ENCODE measurements at regions not wholly inside any gene's neighbourhood (a gene's known extent, or its start where the extent isn't known, plus 50 kb on each side); places are given as distances from the start of the nearest gene placed in this dataset.

DNA sequence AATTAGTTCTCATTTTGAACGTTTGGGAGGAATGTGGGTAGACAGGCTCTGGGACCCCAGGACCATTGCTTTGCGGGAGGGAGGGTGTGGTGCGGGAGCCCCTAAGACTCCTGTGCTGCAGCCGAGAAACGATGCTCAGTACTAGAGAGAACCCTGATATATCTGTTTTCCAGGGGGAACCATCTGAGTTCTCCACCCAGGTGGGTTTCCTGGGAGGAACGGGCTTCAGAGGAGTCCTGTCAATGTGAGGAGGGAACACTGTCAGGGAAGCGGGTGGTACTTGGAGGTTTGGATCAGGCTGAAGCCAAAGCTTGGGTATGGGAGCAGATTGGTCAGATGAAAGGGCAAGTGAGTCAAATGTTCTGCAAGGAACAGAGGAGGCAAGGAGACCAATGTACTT, 358.0 kb downstream of the FGF9 start:
- H3K36me3 ChIP-seq (ENCODE audit: low read depth), result no peaks in the 10 kb centered on the region
- DNase-seq (ENCODE audit: low spot score), result no peak
- TF ChIP-seq, protein P1, sequence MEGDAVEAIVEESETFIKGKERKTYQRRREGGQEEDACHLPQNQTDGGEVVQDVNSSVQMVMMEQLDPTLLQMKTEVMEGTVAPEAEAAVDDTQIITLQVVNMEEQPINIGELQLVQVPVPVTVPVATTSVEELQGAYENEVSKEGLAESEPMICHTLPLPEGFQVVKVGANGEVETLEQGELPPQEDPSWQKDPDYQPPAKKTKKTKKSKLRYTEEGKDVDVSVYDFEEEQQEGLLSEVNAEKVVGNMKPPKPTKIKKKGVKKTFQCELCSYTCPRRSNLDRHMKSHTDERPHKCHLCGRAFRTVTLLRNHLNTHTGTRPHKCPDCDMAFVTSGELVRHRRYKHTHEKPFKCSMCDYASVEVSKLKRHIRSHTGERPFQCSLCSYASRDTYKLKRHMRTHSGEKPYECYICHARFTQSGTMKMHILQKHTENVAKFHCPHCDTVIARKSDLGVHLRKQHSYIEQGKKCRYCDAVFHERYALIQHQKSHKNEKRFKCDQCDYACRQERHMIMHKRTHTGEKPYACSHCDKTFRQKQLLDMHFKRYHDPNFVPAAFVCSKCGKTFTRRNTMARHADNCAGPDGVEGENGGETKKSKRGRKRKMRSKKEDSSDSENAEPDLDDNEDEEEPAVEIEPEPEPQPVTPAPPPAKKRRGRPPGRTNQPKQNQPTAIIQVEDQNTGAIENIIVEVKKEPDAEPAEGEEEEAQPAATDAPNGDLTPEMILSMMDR (IDR thresholded peaks at IDR 0.05; ENCODE audit: poor library complexity, severe bottlenecking), result no peak
- no peak overlapping the region for H3K27ac ChIP-seq (ENCODE audit: poor library complexity, severe bottlenecking)
- ATAC-seq (ENCODE audit: low read depth), result no peak
- no peaks in the 10 kb centered on the region for H3K9me3 ChIP-seq (ENCODE audit: severe bottlenecking)
- peaks cover 7% of the 10 kb centered on the region for H3K27me3 ChIP-seq (ENCODE audit: insufficient read depth, poor library complexity, severe bottlenecking)
- no peaks in the 10 kb centered on the region for H3K4me1 ChIP-seq (ENCODE audit: insufficient read depth, poor library complexity, severe bottlenecking)
- no peak overlapping the region for H3K4me3 ChIP-seq (ENCODE audit: severe bottlenecking)

DNA sequence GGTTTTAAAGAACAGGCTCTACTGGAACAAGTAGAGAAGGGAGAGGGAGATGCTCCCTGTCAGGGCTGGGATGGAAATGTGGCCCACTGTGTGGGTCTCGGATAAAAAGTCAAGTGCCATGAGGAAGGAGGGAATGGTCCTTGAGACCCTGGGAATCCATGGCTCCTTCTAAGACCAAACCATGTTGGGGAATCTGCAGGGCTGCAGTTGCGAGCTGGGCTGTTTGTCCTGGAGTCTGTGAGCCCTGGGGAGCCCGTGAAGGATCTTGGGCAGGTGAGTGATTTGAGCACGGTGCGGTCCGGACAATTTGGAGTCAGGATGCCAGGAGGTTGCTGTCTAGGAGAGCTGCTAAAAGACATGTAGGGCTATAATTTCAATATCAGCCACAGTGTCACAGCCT, 359.4 kb downstream of the FGF9 start:
- Histone ChIP-seq H3K4me3 (ENCODE audit: severe bottlenecking) (no peak overlapping the region), H3K36me3 (ENCODE audit: low read depth) (no peaks in the 10 kb centered on the region), H3K4me1 (ENCODE audit: insufficient read depth, poor library complexity, severe bottlenecking) (no peaks in the 10 kb centered on the region), H3K9me3 (ENCODE audit: severe bottlenecking) (no peaks in the 10 kb centered on the region), H3K27me3 (ENCODE audit: insufficient read depth, poor library complexity, severe bottlenecking) (peaks cover 11% of the 10 kb centered on the region), H3K27ac (ENCODE audit: poor library complexity, severe bottlenecking) (no peak overlapping the region)
- ATAC-seq (ENCODE audit: low read depth) (no peak), DNase-seq (ENCODE audit: low spot score) (no peak)
- TF ChIP-seq, protein P1 (IDR thresholded peaks at IDR 0.05; ENCODE audit: poor library complexity, severe bottlenecking), result no peak

DNA sequence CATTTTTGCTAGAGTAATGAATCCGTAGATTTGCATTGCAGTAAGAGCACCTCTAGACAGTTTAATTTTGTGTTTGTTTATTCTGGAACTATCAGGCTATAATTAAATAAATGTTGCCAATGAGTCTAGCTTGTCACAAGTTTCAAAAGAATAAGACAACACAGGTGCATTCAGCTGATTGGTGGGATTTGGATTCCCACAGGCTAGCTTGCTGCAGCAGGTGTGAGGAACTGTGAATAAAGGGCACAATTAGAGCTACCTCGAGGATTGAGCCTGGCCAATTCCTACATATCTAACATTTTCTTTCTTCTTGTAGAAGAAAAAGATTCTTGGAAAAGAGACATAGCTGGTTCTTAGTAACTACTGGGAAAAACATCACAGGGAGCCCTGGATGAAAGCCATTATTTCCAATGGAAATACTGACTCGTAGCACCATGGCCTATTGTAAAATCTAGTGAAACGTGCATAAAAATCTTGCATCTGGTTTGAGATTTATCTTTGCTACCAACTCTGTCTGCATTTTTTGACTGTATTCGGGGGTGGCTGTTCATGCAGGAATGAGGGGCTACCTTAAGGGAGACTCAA, 360.9 kb downstream of the FGF9 start:
- Histone ChIP-seq H3K4me1 (ENCODE audit: insufficient read depth, poor library complexity, severe bottlenecking) (no peaks in the 10 kb centered on the region), H3K9me3 (ENCODE audit: severe bottlenecking) (no peaks in the 10 kb centered on the region), H3K36me3 (ENCODE audit: low read depth) (no peaks in the 10 kb centered on the region), H3K27me3 (ENCODE audit: insufficient read depth, poor library complexity, severe bottlenecking) (peaks cover 14% of the 10 kb centered on the region), H3K4me3 (ENCODE audit: severe bottlenecking) (no peak overlapping the region), H3K27ac (ENCODE audit: poor library complexity, severe bottlenecking) (no peak overlapping the region)
- DNase-seq (ENCODE audit: low spot score), result no peak
- TF ChIP-seq, protein P1 (IDR thresholded peaks at IDR 0.05; ENCODE audit: poor library complexity, severe bottlenecking), result no peak
- ATAC-seq (ENCODE audit: low read depth), result no peak

DNA sequence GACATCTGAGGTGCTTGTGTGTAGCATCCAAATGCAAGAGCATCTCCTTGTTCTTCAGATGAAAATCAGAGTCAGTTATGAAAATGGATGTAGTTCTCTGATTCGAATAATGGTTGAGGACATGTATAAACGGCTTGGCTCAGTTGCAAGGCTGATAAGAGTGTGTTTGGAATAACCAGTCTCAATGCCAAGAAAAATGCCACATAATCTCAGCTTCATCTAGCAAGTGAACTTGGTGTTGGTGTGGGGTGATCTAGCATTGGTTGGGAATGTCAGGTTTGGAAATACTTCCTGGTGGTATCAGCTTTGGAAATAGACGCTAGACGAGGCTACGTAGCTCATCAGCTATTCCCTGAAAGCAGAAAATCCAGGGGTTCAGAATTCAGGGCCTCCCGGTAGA, 362.0 kb downstream of the FGF9 start:
- Histone ChIP-seq H3K9me3 (ENCODE audit: severe bottlenecking) (no peaks in the 10 kb centered on the region), H3K27ac (ENCODE audit: poor library complexity, severe bottlenecking) (no peak overlapping the region), H3K4me1 (ENCODE audit: insufficient read depth, poor library complexity, severe bottlenecking) (no peaks in the 10 kb centered on the region), H3K27me3 (ENCODE audit: insufficient read depth, poor library complexity, severe bottlenecking) (peaks cover 14% of the 10 kb centered on the region), H3K4me3 (ENCODE audit: severe bottlenecking) (no peak overlapping the region), H3K36me3 (ENCODE audit: low read depth) (no peaks in the 10 kb centered on the region)
- TF ChIP-seq, protein P1 (IDR thresholded peaks at IDR 0.05; ENCODE audit: poor library complexity, severe bottlenecking), result no peak
- ATAC-seq (ENCODE audit: low read depth) (no peak), DNase-seq (ENCODE audit: low spot score) (no peak)

DNA sequence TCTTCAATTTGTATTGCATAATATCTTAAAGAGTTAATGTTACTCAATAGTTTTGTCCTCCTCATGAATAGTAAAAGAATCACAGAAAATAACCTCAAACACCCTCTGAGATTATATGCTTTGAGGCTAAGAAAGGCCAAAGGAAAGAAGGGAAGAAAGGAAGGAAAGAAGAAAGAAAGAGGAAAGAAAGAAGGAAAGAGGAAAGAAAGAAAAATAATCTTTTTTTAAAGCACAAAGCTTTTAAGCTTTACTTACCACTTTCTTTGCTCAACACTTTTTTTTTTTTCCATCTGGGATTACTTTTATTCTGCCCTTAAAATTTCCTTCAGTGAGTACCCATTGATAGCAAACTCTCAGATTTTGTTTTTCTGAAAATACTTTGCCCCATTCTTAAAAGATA, 369.1 kb downstream of the FGF9 start:
- DNase-seq (ENCODE audit: low spot score) (no peak), ATAC-seq (ENCODE audit: low read depth) (no peak)
- TF ChIP-seq, protein P1 (IDR thresholded peaks at IDR 0.05; ENCODE audit: poor library complexity, severe bottlenecking), result no peak
- Histone ChIP-seq H3K27me3 (ENCODE audit: insufficient read depth, poor library complexity, severe bottlenecking) (peaks cover 12% of the 10 kb centered on the region), H3K27ac (ENCODE audit: poor library complexity, severe bottlenecking) (no peak overlapping the region), H3K9me3 (ENCODE audit: severe bottlenecking) (no peaks in the 10 kb centered on the region), H3K4me1 (ENCODE audit: insufficient read depth, poor library complexity, severe bottlenecking) (no peaks in the 10 kb centered on the region), H3K36me3 (ENCODE audit: low read depth) (no peaks in the 10 kb centered on the region), H3K4me3 (ENCODE audit: severe bottlenecking) (no peak overlapping the region)
